SK-N-SH (cell line): ENCODE measurements at regions not wholly inside any gene's neighbourhood (a gene's known extent, or its start where the extent isn't known, plus 50 kb on each side); places are given as distances from the start of the nearest gene placed in this dataset.

Experiments used
- CTCF ChIA-PET: fragments of 300-600, 350-600 bp; formaldehyde crosslinking; extraction: SDS; loops from one replicate; lab custom pipeline; 2021; lab: Yijun Ruan, JAX
- POLR2A ChIA-PET: fragments of 350-600 bp; sonication (Branson Sonifier 250); formaldehyde crosslinking; extraction: SDS; loops from one replicate; lab custom pipeline; 2020; ENCODE audit warnings: antibody characterized with exemption, inconsistent platforms; lab: Yijun Ruan, JAX
- DNase-seq: peaks from one replicate; pipeline ENCODE4 v3.0.0; 2012
- H2AFZ ChIP-seq: fragments of 200-600 bp; sonication (generic); 2 replicates; pipeline ENCODE4 v1.8.1; 2016; ENCODE audit warnings: antibody characterized with exemption, mild to moderate bottlenecking, low read depth
- H3F3A ChIP-seq: fragments of 200-600 bp; sonication (generic); replicated peaks from 2 replicates; pipeline ENCODE3; 2016; ENCODE audit warnings: antibody characterized with exemption, mild to moderate bottlenecking; ENCODE audit not compliant: insufficient read depth
- H3K27ac ChIP-seq, 2 experiments: fragments of 200-500 bp in 1 of 2; fragments of 200-600 bp in 1 of 2; sonication (Bioruptor generic) in 1 of 2; sonication (generic), shearing (Covaris generic) in 1 of 2; 2 replicates each; pipeline versions ENCODE4 v1.5.1 to v1.6.1; 2014 to 2016; ENCODE audit warnings: low read depth in 2 of 2, inconsistent platforms in 1 of 2, low read length in 1 of 2, mild to moderate bottlenecking in 1 of 2, mixed read lengths in 1 of 2
- H3K27me3 ChIP-seq: fragments of 200-600 bp; sonication (generic), shearing (Covaris generic); 2 replicates; pipeline ENCODE4 v1.6.1; 2016; ENCODE audit warnings: mixed run types; ENCODE audit not compliant: insufficient read depth
- H3K36me3 ChIP-seq, 2 experiments: fragments of 200-500 bp in 1 of 2; fragments of 200-600 bp in 1 of 2; sonication (Bioruptor generic) in 1 of 2; sonication (generic) in 1 of 2; replicated peaks in 1 of 2; 2 replicates each; pipeline versions ENCODE3 to v1.5.1; 2014 to 2016; ENCODE audit warnings: low read length in 1 of 2, mild to moderate bottlenecking in 1 of 2; ENCODE audit not compliant: insufficient read depth in 2 of 2, control insufficient read depth in 1 of 2
- H3K4me1 ChIP-seq, 2 experiments: fragments of 200-500 bp in 1 of 2; fragments of 200-600 bp in 1 of 2; sonication (Bioruptor generic) in 1 of 2; sonication (generic), shearing (Covaris generic) in 1 of 2; 2 replicates each; pipeline versions ENCODE4 v1.5.1 to v1.6.1; 2014 to 2016; ENCODE audit warnings: low read depth in 1 of 2, low read length in 1 of 2, mixed run types in 1 of 2; ENCODE audit not compliant: insufficient read depth in 2 of 2, control insufficient read depth in 1 of 2
- H3K4me2 ChIP-seq: fragments of 200-600 bp; sonication (generic), shearing (Covaris generic); 2 replicates; pipeline ENCODE4 v1.6.1; 2017; ENCODE audit warnings: mixed run types
- H3K4me3 ChIP-seq, 2 experiments: fragments of 200-500 bp in 1 of 2; fragments of 200-600 bp in 1 of 2; sonication (Bioruptor generic) in 1 of 2; sonication (generic), shearing (Covaris generic) in 1 of 2; 2 replicates each; pipeline versions ENCODE4 v1.5.1 to v1.8.1; 2014 to 2016; ENCODE audit warnings: low read depth in 2 of 2, inconsistent platforms in 1 of 2, low read length in 1 of 2, mild to moderate bottlenecking in 1 of 2, mixed read lengths in 1 of 2, moderate library complexity in 1 of 2
- H3K79me2 ChIP-seq: fragments of 200-600 bp; sonication (generic); 2 replicates; pipeline ENCODE4 v1.8.1; 2017; ENCODE audit warnings: mild to moderate bottlenecking; ENCODE audit not compliant: insufficient read depth
- H3K9ac ChIP-seq: fragments of 200-600 bp; sonication (generic); 2 replicates; pipeline ENCODE4 v1.6.1; 2017; ENCODE audit warnings: mixed run types
- H3K9me2 ChIP-seq: fragments of 200-600 bp; sonication (generic); 2 replicates; pipeline ENCODE4 v1.6.1; 2017; ENCODE audit warnings: mixed run types
- H3K9me3 ChIP-seq: fragments of 200-600 bp; sonication (generic); 2 replicates; pipeline ENCODE4 v1.6.1; 2017; ENCODE audit warnings: mixed run types, mild to moderate bottlenecking, moderate library complexity
- H4K20me1 ChIP-seq: fragments of 200-600 bp; sonication (generic); 2 replicates; pipeline ENCODE4 v1.6.1; 2017; ENCODE audit warnings: mild to moderate bottlenecking, mixed run types; ENCODE audit not compliant: insufficient read depth
- ELF1 ChIP-seq: IDR thresholded peaks from 2 replicates; pipeline ENCODE4 v1.4.0; 2012
- FOXJ3 ChIP-seq: sonication (generic); formaldehyde crosslinking; IDR thresholded peaks from 2 replicates; pipeline ENCODE4 v1.5.1; 2020; ENCODE audit warnings: mild to moderate bottlenecking, missing genetic modification reagents
- FOXM1 ChIP-seq: IDR thresholded peaks from 2 replicates; pipeline ENCODE4 v1.4.0; 2012; ENCODE audit warnings: low read depth, mild to moderate bottlenecking
- MEF2A ChIP-seq: IDR thresholded peaks from 2 replicates; pipeline ENCODE4 v1.4.0; 2012; ENCODE audit warnings: low read depth, borderline replicate concordance
- POLR2AphosphoS5 ChIP-seq: IDR thresholded peaks from 2 replicates; pipeline ENCODE4 v1.6.1; 2012; ENCODE audit warnings: low read depth, low read length
- RCOR1 ChIP-seq: fragments of 150-350 bp; IDR thresholded peaks from 2 replicates; pipeline ENCODE4 v1.6.1; 2017; ENCODE audit warnings: antibody characterized with exemption, low read length
- REST ChIP-seq: IDR thresholded peaks from 2 replicates; pipeline ENCODE4 v1.6.1; 2012; ENCODE audit warnings: mild to moderate bottlenecking, low read depth, low read length, moderate library complexity
- SIN3A ChIP-seq: IDR thresholded peaks from 2 replicates; pipeline ENCODE4 v1.6.1; 2012; ENCODE audit warnings: low read depth, mild to moderate bottlenecking, low read length, moderate library complexity, borderline replicate concordance
- TAF1 ChIP-seq: IDR thresholded peaks from 2 replicates; pipeline ENCODE4 v1.6.1; 2012; ENCODE audit warnings: low read depth, mild to moderate bottlenecking, low read length, moderate library complexity, borderline replicate concordance
- TCF12 ChIP-seq: IDR thresholded peaks from 2 replicates; pipeline ENCODE4 v1.4.0; 2012
- TEAD4 ChIP-seq: IDR thresholded peaks from 2 replicates; pipeline ENCODE4 v1.4.0; 2012; ENCODE audit warnings: mild to moderate bottlenecking, borderline replicate concordance; ENCODE audit not compliant: insufficient read depth
- USF1 ChIP-seq: IDR thresholded peaks from 2 replicates; pipeline ENCODE4 v1.4.0; 2012; ENCODE audit warnings: low read depth, borderline replicate concordance
- WGBS: methylation state at CpG from one replicate; pipeline ENCODE4 v1.1.6; 2017; ENCODE audit warnings: low lambda C conversion rate; 5-methylcytosine and 5-hydroxymethylcytosine counted together

GRCh38 chr4:33270403-33270802, 2550.2 kb downstream of the PCDH7 start:
- POLR2A ChIA-PET, result no interaction called here

GRCh38 chr4:33272722-33273121, 2552.6 kb downstream of the PCDH7 start:
- ChIA-PET CTCF (no interaction called here), POLR2A (no interaction called here)
- Histone ChIP-seq H4K20me1 (no peaks in the 10 kb centered on the region), H3K9me2 (no peaks in the 10 kb centered on the region), H3K36me3 (no peaks in the 10 kb centered on the region), H3K9ac (no peak overlapping the region), H3K79me2 (no peaks in the 10 kb centered on the region), H3K4me2 (no peak overlapping the region), H3K27ac (no peak overlapping the region), H3K9me3 (no peaks in the 10 kb centered on the region), H3F3A (no peaks in the 10 kb centered on the region), H3K4me3 (no peak overlapping the region), H2AFZ (no peak overlapping the region), H3K27me3 (no peaks in the 10 kb centered on the region), H3K4me1 (no peaks in the 10 kb centered on the region)
- TF ChIP-seq TCF12, result no peak
- no peak for TF ChIP-seq FOXJ3 (CRISPR knock-in tag)
- 7% methylated on average over 1 of the region's 1 CpG for WGBS
- DNase-seq, result no peak

More at GRCh38 chr4:33270403-33270802, 2550.2 kb downstream of the PCDH7 start:
- no peaks in the 10 kb centered on the region for H3K79me2 ChIP-seq
- no peaks in the 10 kb centered on the region for H3K4me1 ChIP-seq
- no peak overlapping the region for H3K4me2 ChIP-seq
- no peak overlapping the region for H2AFZ ChIP-seq
- no peak for DNase-seq
- no peaks in the 10 kb centered on the region for H3K9me3 ChIP-seq
- TF ChIP-seq FOXM1 (no peak), TEAD4 (no peak), TAF1 (no peak), MEF2A (no peak)
- TF ChIP-seq, all 33 proteins: peak for 0
- 0% methylated on average over 1 of the region's 1 CpG for WGBS
- H3K36me3 ChIP-seq, result no peaks in the 10 kb centered on the region
- no peak overlapping the region for H3K4me3 ChIP-seq
- CTCF ChIA-PET, result no interaction called here
- H3K27me3 ChIP-seq, result no peaks in the 10 kb centered on the region
- H3K9ac ChIP-seq, result no peak overlapping the region
- no peaks in the 10 kb centered on the region for H3F3A ChIP-seq
- H3K9me2 ChIP-seq, result no peaks in the 10 kb centered on the region
- H3K27ac ChIP-seq, result no peak overlapping the region
- H4K20me1 ChIP-seq, result no peaks in the 10 kb centered on the region

- H3K36me3 ChIP-seq, result no peaks in the 10 kb centered on the region
- H3K4me2 ChIP-seq, result no peak overlapping the region
- no peaks in the 10 kb centered on the region for H3K27me3 ChIP-seq
- no peaks in the 10 kb centered on the region for H3K9me2 ChIP-seq
- no peaks in the 10 kb centered on the region for H3F3A ChIP-seq
- POLR2A ChIA-PET, result no interaction called here
- H4K20me1 ChIP-seq, result no peaks in the 10 kb centered on the region
- TF ChIP-seq USF1 (no peak), REST (no peak), RCOR1 (no peak), FOXM1 (no peak), SIN3A (no peak), POLR2AphosphoS5 (no peak), ELF1 (no peak)
- DNase-seq, result no peak
- H3K4me3 ChIP-seq, result no peak overlapping the region
- H2AFZ ChIP-seq, result no peak overlapping the region
- no peak overlapping the region for H3K27ac ChIP-seq
- H3K4me1 ChIP-seq, result no peaks in the 10 kb centered on the region
- 6% methylated on average over 1 of the region's 1 CpG for WGBS
- H3K79me2 ChIP-seq, result no peaks in the 10 kb centered on the region
- no peaks in the 10 kb centered on the region for H3K9me3 ChIP-seq
- CTCF ChIA-PET, result no interaction called here
- no peak overlapping the region for H3K9ac ChIP-seq
Observed at GRCh38 chr4:33283818-33284217, 2563.6 kb downstream of the PCDH7 start.
